ENCODE measurements at regions not wholly inside any gene's neighbourhood (a gene's known extent, or its start where the extent isn't known, plus 50 kb on each side); places are given as distances from the start of the nearest gene placed in this dataset.

DNA sequence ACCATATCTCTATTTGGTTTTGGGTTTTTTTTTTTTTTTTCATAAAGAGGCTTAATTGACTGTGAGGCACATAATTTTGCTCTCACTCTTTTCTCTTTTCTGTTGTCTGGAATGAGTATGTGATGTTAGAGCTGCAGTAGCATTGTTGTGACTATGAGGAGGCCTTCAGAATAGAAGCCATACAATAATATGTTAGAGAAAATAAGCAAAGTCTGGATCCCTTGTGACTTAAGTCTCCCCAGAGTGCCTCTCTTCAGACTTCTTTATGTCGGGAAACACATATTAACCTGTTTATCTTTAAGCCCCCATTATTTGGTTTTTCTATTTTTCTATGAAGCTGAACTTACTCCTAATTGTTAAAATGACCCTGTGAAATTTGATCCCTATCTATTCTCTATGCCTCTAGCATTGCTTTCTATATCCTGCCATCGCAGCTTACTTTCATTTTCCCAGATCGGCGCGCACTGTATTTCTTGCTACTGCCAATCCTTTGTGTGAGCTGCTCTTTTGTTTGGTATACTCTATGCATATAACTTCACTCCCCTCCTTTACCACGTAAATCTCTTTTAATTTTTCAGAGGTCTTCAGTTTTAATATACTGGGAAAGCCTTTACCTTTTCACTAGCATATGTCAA, 372.5 kb upstream of the KCNN2 start:
- Histone ChIP-seq H4K20me1 (ENCODE audit: control insufficient read depth, insufficient read depth, low read depth, low read length) (no peaks in the 10 kb centered on the region), H3K4me2 (ENCODE audit: low read length) (no peak overlapping the region), H3K36me3 (ENCODE audit: control insufficient read depth, low read length) (no peaks in the 10 kb centered on the region), H3K27me3 (ENCODE audit: control insufficient read depth, low read length) (no peaks in the 10 kb centered on the region), H3K4me3 (ENCODE audit: low read length) (no peak overlapping the region), H3K4me1 (ENCODE audit: control insufficient read depth, low read length) (no peaks in the 10 kb centered on the region), H3F3A (ENCODE audit: control insufficient read depth, insufficient read depth) (no peaks in the 10 kb centered on the region), H3K79me2 (ENCODE audit: control insufficient read depth, low read length) (no peaks in the 10 kb centered on the region), H3K27ac (ENCODE audit: low read depth, low read length) (no peak overlapping the region), H3K9me3 (ENCODE audit: control insufficient read depth, insufficient read depth, low read length) (no peaks in the 10 kb centered on the region), H3K9me2 (replicated peaks; ENCODE audit: control insufficient read depth, low read length) (no peaks in the 10 kb centered on the region; the same call in 1 of the 2 replicates)
- TF ChIP-seq EZH2phosphoT487 (IDR thresholded peaks at IDR 0.05; ENCODE audit: borderline replicate concordance, low read length), result no peak
- no peak for TF ChIP-seq CTCF (IDR thresholded peaks at IDR 0.05; ENCODE audit: low read depth, low read length, poor library complexity, severe bottlenecking)

- Histone ChIP-seq H3K27ac (ENCODE audit: low read depth, low read length) (no peak overlapping the region), H3K9me3 (ENCODE audit: control insufficient read depth, insufficient read depth, low read length) (no peaks in the 10 kb centered on the region)
These were observed 372.0 kb upstream of the KCNN2 start for GRCh38 chr5:113989913-113990305.

GRCh38 chr5:114001076-114001475, 360.8 kb upstream of the KCNN2 start:
- Histone ChIP-seq H3K27me3 (ENCODE audit: control insufficient read depth, low read length) (no peaks in the 10 kb centered on the region), H3F3A (ENCODE audit: control insufficient read depth, insufficient read depth) (no peaks in the 10 kb centered on the region), H3K9me2 (replicated peaks; ENCODE audit: control insufficient read depth, low read length) (no peaks in the 10 kb centered on the region), H3K27ac (ENCODE audit: low read depth, low read length) (no peak overlapping the region), H3K9me3 (ENCODE audit: control insufficient read depth, insufficient read depth, low read length) (no peaks in the 10 kb centered on the region), H3K79me2 (ENCODE audit: control insufficient read depth, low read length) (no peaks in the 10 kb centered on the region), H3K4me2 (ENCODE audit: low read length) (no peak overlapping the region), H3K4me3 (ENCODE audit: low read length) (no peak overlapping the region), H3K36me3 (ENCODE audit: control insufficient read depth, low read length) (no peaks in the 10 kb centered on the region), H3K4me1 (ENCODE audit: control insufficient read depth, low read length) (no peaks in the 10 kb centered on the region), H4K20me1 (ENCODE audit: control insufficient read depth, insufficient read depth, low read depth, low read length) (no peaks in the 10 kb centered on the region)
- TF ChIP-seq CTCF (IDR thresholded peaks at IDR 0.05; ENCODE audit: low read depth, low read length, poor library complexity, severe bottlenecking) (no peak), EZH2phosphoT487 (IDR thresholded peaks at IDR 0.05; ENCODE audit: borderline replicate concordance, low read length) (no peak)

More at GRCh38 chr5:113989913-113990305, 372.0 kb upstream of the KCNN2 start:
- Histone ChIP-seq H3K79me2 (ENCODE audit: control insufficient read depth, low read length) (no peaks in the 10 kb centered on the region), H3K36me3 (ENCODE audit: control insufficient read depth, low read length) (no peaks in the 10 kb centered on the region), H3K9me2 (replicated peaks; ENCODE audit: control insufficient read depth, low read length) (no peaks in the 10 kb centered on the region; the same call in 1 of the 2 replicates), H3K4me3 (ENCODE audit: low read length) (no peak overlapping the region), H4K20me1 (ENCODE audit: control insufficient read depth, insufficient read depth, low read depth, low read length) (no peaks in the 10 kb centered on the region), H3F3A (ENCODE audit: control insufficient read depth, insufficient read depth) (no peaks in the 10 kb centered on the region), H3K27me3 (ENCODE audit: control insufficient read depth, low read length) (no peaks in the 10 kb centered on the region), H3K4me2 (ENCODE audit: low read length) (no peak overlapping the region), H3K4me1 (ENCODE audit: control insufficient read depth, low read length) (no peaks in the 10 kb centered on the region)
- TF ChIP-seq EZH2phosphoT487 (IDR thresholded peaks at IDR 0.05; ENCODE audit: borderline replicate concordance, low read length) (no peak), CTCF (IDR thresholded peaks at IDR 0.05; ENCODE audit: low read depth, low read length, poor library complexity, severe bottlenecking) (no peak)
